ENCODE measurements at regions not wholly inside any gene's neighbourhood (a gene's known extent, or its start where the extent isn't known, plus 50 kb on each side); places are given as distances from the start of the nearest gene placed in this dataset.

- no peak for DNase-seq
These were observed 1957.3 kb downstream of the NCAM2 start for GRCh38 chr21:22955559-22955958.

GRCh38 chr21:22961258-22961657 is 1963.0 kb downstream of the NCAM2 start:
- peak; percentile 65 for DNase-seq

GRCh38 chr21:22965455-22966135 is 1967.4 kb downstream of the NCAM2 start:
- DNase-seq: no peak

GRCh38 chr21:22981819-22982218 is 1983.6 kb downstream of the NCAM2 start:
- no peak for DNase-seq

GRCh38 chr21:22993144-22993543 is 1994.9 kb downstream of the NCAM2 start:
- DNase-seq: peak; percentile 68

GRCh38 chr21:22993822-22994574 is 1995.8 kb downstream of the NCAM2 start:
- DNase-seq: peak; percentile 46

- no peak for DNase-seq
These were observed 2005.7 kb downstream of the NCAM2 start for GRCh38 chr21:23003951-23004350.

GRCh38 chr21:23008601-23009202 is 2010.5 kb downstream of the NCAM2 start:
- DNase-seq: no peak

- DNase-seq: no peak
These were observed 2011.2 kb downstream of the NCAM2 start for GRCh38 chr21:23009360-23009759.

- DNase-seq: no peak
These were observed 2015.8 kb downstream of the NCAM2 start for GRCh38 chr21:23014021-23014420.

- DNase-seq: no peak
These were observed 2018.4 kb downstream of the NCAM2 start for GRCh38 chr21:23016617-23017016.

- no peak for DNase-seq
These were observed 2019.8 kb downstream of the NCAM2 start for GRCh38 chr21:23017989-23018388.

GRCh38 chr21:23020969-23021368 is 2022.8 kb downstream of the NCAM2 start:
- no peak for DNase-seq

GRCh38 chr21:23021481-23021880 is 2023.3 kb downstream of the NCAM2 start:
- no peak for DNase-seq

- DNase-seq: no peak
These were observed 2028.7 kb downstream of the NCAM2 start for GRCh38 chr21:23026878-23027277.

GRCh38 chr21:23039846-23040245 is 2041.6 kb downstream of the NCAM2 start:
- DNase-seq: no peak

GRCh38 chr21:23045955-23046354 is 2047.7 kb downstream of the NCAM2 start:
- DNase-seq: no peak

- DNase-seq: no peak
These were observed 2069.5 kb downstream of the NCAM2 start for GRCh38 chr21:23067672-23068071.

- no peak for DNase-seq
These were observed 2085.0 kb downstream of the NCAM2 start for GRCh38 chr21:23083242-23083641.

GRCh38 chr21:23093259-23093658 is 2095.1 kb downstream of the NCAM2 start:
- DNase-seq: no peak

- DNase-seq: no peak
These were observed 2101.0 kb downstream of the NCAM2 start for GRCh38 chr21:23099185-23099584.

GRCh38 chr21:23101111-23101510 is 2102.9 kb downstream of the NCAM2 start:
- no peak for DNase-seq

- no peak for DNase-seq
These were observed 2110.3 kb downstream of the NCAM2 start for GRCh38 chr21:23108533-23108932.

GRCh38 chr21:23111070-23111600 is 2112.9 kb downstream of the NCAM2 start:
- no peak for DNase-seq

Data from NCI-H524 treated with DMSO at 0.1 percent for 48 hours (cell line).